GM21515 (cell line): ENCODE measurements at regions not wholly inside any gene's neighbourhood (a gene's known extent, or its start where the extent isn't known, plus 50 kb on each side); places are given as distances from the start of the nearest gene placed in this dataset.
"Not testable (repeated sequence)": the region's sequence is repeated elsewhere in the genome, so short reads cannot be mapped to it uniquely, and the experiment has no call there.

Experiments
- ATAC-seq: cut with Tn5 transposase; IDR thresholded peaks from one replicate; pipeline ENCODE4 v1.9.1; 2021; ENCODE audit not compliant: unreplicated experiment

- no peak for ATAC-seq
Observed at GRCh38 chr2:54038835-54039234, 68.0 kb upstream of the PSME4 start.

GRCh38 chr2:54031288-54031687 is 60.5 kb upstream of the PSME4 start:
- not testable (repeated sequence) for ATAC-seq

GRCh38 chr2:54030806-54031205 is 60.0 kb upstream of the PSME4 start:
- no peak for ATAC-seq

GRCh38 chr2:54030396-54030741 is 59.6 kb upstream of the PSME4 start:
- ATAC-seq: no peak

- ATAC-seq: no peak
Observed at GRCh38 chr2:54029721-54030395, 59.1 kb upstream of the PSME4 start.

- ATAC-seq: not testable (repeated sequence)
Observed at GRCh38 chr2:54025463-54026075, 54.8 kb upstream of the PSME4 start.

GRCh38 chr2:54024576-54024975 is 53.8 kb upstream of the PSME4 start:
- no peak for ATAC-seq

GRCh38 chr2:54021702-54022101 is 50.9 kb upstream of the PSME4 start:
- no peak for ATAC-seq

- no peak for ATAC-seq
Observed at GRCh38 chr2:54020793-54021414, 50.1 kb upstream of the PSME4 start.
